WTC11 (cell line): ENCODE measurements at regions not wholly inside any gene's neighbourhood (a gene's known extent, or its start where the extent isn't known, plus 50 kb on each side); places are given as distances from the start of the nearest gene placed in this dataset.

Experiments
- CREB1 ChIP-seq: sonication (generic); formaldehyde crosslinking; IDR thresholded peaks from 2 replicates; pipeline ENCODE4 v1.8.0; 2023; ENCODE audit warnings: mild to moderate bottlenecking, missing genetic modification reagents
- ETV6 ChIP-seq: sonication (generic); formaldehyde crosslinking; IDR thresholded peaks from 2 replicates; pipeline ENCODE4 v1.8.1; 2022; ENCODE audit warnings: mild to moderate bottlenecking, missing genetic modification reagents
- FOXP1 ChIP-seq: sonication (generic); formaldehyde crosslinking; IDR thresholded peaks from 2 replicates; pipeline ENCODE4 v1.8.0; 2022; ENCODE audit warnings: missing genetic modification reagents, mild to moderate bottlenecking, moderate library complexity, borderline replicate concordance
- IRF2 ChIP-seq: sonication (generic); formaldehyde crosslinking; IDR thresholded peaks from 2 replicates; pipeline ENCODE4 v1.8.0; 2022; ENCODE audit warnings: low read depth, missing genetic modification reagents, borderline replicate concordance
- JUN ChIP-seq: sonication (generic); formaldehyde crosslinking; IDR thresholded peaks from 2 replicates; pipeline ENCODE4 v1.8.0; 2023; ENCODE audit warnings: mild to moderate bottlenecking, missing genetic modification reagents
- MXD4 ChIP-seq: fragments of 250-450 bp; sonication (Bioruptor Pico); IDR thresholded peaks from 2 replicates; pipeline ENCODE4 v1.8.0; 2021; ENCODE audit warnings: mild to moderate bottlenecking, moderate library complexity, borderline replicate concordance
- RORB ChIP-seq: fragments of 250-450 bp; sonication (Bioruptor Pico); IDR thresholded peaks from 2 replicates; pipeline ENCODE4 v1.9.0; 2021; ENCODE audit warnings: mild to moderate bottlenecking
- SP1 ChIP-seq: sonication (generic); formaldehyde crosslinking; conservative IDR thresholded peaks from 2 replicates; pipeline ENCODE4 v1.8.1; 2022; ENCODE audit warnings: missing genetic modification reagents
- TCF7 ChIP-seq: sonication (generic); formaldehyde crosslinking; IDR thresholded peaks from 2 replicates; pipeline ENCODE4 v1.8.0; 2022; ENCODE audit warnings: mild to moderate bottlenecking, low read depth, missing genetic modification reagents, moderate library complexity
- TF ChIP-seq, protein P1 (sequence below): fragments of 200-600 bp; IDR thresholded peaks from 2 replicates; pipeline ENCODE4 v1.8.0; 2022; ENCODE audit warnings: antibody characterized with exemption
- TF ChIP-seq, protein P2 (sequence below): sonication (generic); formaldehyde crosslinking; IDR thresholded peaks from 2 replicates; pipeline ENCODE4 v1.8.1; 2022; ENCODE audit warnings: mild to moderate bottlenecking, missing genetic modification reagents, moderate library complexity, borderline replicate concordance
- TF ChIP-seq, protein P3 (sequence below): sonication (generic); formaldehyde crosslinking; IDR thresholded peaks from 2 replicates; pipeline ENCODE4 v1.8.0; 2022; ENCODE audit warnings: mild to moderate bottlenecking, missing genetic modification reagents
- TF ChIP-seq, protein P4 (sequence below): sonication (generic); formaldehyde crosslinking; IDR thresholded peaks from 2 replicates; pipeline ENCODE4 v1.8.0; 2022; ENCODE audit warnings: mild to moderate bottlenecking, missing genetic modification reagents

DNA sequence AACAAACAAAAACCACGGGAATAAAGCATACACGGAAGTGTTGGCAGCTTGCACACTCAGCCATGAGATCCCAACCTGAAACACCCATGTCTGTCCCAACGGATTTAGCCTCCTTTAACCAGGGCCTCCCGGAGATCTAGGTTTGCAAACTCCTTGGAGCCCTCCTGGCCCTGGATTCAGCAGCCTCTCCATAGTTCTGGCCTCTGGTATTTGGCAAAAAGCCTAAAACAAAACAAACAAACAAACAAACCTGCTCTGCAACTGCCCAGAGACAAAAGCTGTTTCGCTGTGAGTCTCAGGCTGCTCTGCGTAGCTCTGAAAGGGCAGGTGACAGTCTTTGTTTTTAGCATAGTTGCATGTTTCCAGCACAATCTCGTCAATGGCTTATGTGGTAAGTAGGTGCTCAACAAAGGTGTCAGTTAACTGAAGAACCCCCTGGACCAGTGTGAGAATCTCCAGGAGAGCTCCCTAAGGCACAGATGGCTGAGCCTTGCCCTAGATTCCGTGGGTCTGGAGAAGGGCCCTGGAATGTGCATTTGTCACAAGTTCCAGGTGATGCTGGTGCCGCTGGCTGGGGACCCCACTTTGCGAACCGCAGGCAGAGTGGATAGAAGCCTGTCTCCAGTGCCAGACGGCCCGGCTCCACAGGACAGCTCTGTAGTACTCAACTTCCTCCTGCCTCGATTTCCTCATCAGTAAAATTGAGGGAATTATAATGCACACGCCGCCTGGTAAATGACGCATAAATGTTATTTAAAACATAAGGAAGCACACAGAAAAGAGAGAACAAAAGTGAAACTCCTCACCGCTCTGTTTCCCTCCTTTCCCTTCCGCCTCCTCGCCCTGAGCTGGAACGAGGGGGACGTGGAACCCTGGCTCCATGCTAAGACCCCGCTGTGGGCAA is 86.2 kb downstream of the RIPK4 start:
- TF ChIP-seq, protein P1, sequence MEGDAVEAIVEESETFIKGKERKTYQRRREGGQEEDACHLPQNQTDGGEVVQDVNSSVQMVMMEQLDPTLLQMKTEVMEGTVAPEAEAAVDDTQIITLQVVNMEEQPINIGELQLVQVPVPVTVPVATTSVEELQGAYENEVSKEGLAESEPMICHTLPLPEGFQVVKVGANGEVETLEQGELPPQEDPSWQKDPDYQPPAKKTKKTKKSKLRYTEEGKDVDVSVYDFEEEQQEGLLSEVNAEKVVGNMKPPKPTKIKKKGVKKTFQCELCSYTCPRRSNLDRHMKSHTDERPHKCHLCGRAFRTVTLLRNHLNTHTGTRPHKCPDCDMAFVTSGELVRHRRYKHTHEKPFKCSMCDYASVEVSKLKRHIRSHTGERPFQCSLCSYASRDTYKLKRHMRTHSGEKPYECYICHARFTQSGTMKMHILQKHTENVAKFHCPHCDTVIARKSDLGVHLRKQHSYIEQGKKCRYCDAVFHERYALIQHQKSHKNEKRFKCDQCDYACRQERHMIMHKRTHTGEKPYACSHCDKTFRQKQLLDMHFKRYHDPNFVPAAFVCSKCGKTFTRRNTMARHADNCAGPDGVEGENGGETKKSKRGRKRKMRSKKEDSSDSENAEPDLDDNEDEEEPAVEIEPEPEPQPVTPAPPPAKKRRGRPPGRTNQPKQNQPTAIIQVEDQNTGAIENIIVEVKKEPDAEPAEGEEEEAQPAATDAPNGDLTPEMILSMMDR = no peak
- TF ChIP-seq, protein P2, sequence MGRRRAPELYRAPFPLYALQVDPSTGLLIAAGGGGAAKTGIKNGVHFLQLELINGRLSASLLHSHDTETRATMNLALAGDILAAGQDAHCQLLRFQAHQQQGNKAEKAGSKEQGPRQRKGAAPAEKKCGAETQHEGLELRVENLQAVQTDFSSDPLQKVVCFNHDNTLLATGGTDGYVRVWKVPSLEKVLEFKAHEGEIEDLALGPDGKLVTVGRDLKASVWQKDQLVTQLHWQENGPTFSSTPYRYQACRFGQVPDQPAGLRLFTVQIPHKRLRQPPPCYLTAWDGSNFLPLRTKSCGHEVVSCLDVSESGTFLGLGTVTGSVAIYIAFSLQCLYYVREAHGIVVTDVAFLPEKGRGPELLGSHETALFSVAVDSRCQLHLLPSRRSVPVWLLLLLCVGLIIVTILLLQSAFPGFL (CRISPR knock-in tag) = no peak
- TF ChIP-seq TCF7 (CRISPR knock-in tag) = no peak
- TF ChIP-seq, protein P3, sequence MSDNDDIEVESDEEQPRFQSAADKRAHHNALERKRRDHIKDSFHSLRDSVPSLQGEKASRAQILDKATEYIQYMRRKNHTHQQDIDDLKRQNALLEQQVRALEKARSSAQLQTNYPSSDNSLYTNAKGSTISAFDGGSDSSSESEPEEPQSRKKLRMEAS (CRISPR knock-in tag) = no peak
- TF ChIP-seq JUN (CRISPR knock-in tag) = no peak
- TF ChIP-seq, protein P4, sequence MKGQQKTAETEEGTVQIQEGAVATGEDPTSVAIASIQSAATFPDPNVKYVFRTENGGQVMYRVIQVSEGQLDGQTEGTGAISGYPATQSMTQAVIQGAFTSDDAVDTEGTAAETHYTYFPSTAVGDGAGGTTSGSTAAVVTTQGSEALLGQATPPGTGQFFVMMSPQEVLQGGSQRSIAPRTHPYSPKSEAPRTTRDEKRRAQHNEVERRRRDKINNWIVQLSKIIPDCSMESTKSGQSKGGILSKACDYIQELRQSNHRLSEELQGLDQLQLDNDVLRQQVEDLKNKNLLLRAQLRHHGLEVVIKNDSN (CRISPR knock-in tag) = no peak
- no peak for TF ChIP-seq FOXP1 (CRISPR knock-in tag)
- no peak for TF ChIP-seq SP1
- TF ChIP-seq IRF2 (CRISPR knock-in tag) = no peak
- TF ChIP-seq RORB (CRISPR knock-in tag) = no peak
- TF ChIP-seq CREB1 = no peak
- no peak for TF ChIP-seq MXD4 (CRISPR knock-in tag)
- TF ChIP-seq ETV6 = no peak
